Endothelial cell of umbilical vein (primary cell): ENCODE measurements at regions not wholly inside any gene's neighbourhood (a gene's known extent, or its start where the extent isn't known, plus 50 kb on each side); places are given as distances from the start of the nearest gene placed in this dataset.

Source experiments
- BruUV-seq: library from RNA; stranded (reverse); fragments of 400-500 nt; replicated peaks from 2 replicates; lab custom pipeline; 2021; lab: Mats Ljungman, UMichigan
- CTCF ChIA-PET: fragments of 300-600, 350-600 bp; sonication (Branson Sonifier 250); formaldehyde crosslinking; loops from one replicate; lab custom pipeline; 2021; ENCODE audit warnings: antibody characterized with exemption, inconsistent platforms; lab: Charles Lee
- POLR2A ChIA-PET: fragments of 300-600, 350-600 bp; sonication (Branson Sonifier 250); formaldehyde crosslinking; loops from one replicate; lab custom pipeline; 2021; ENCODE audit warnings: antibody characterized with exemption, inconsistent platforms; lab: Charles Lee
- DNase-seq: peaks from one replicate; pipeline ENCODE4 v3.0.0-alpha.2; 2011; ENCODE audit warnings: low read depth, low spot score
- FAIRE-seq: peaks from 2 replicates; lab custom pipeline; 2011; peaks lifted over from hg19 to GRCh38; lab: Jason Lieb, UNC
- H2AFZ ChIP-seq: 2 replicates; pipeline ENCODE4 v1.6.0; 2012; ENCODE audit warnings: low read depth, low read length, control low read depth, inconsistent platforms
- H3K27ac ChIP-seq: 2 replicates; pipeline ENCODE4 v1.5.1; 2011; ENCODE audit warnings: low read depth, mild to moderate bottlenecking, control low read depth, low read length, moderate library complexity; ENCODE audit not compliant: insufficient read depth
- H3K27me3 ChIP-seq, 2 experiments: 2 replicates each; pipeline versions ENCODE4 v1.6.0 to v1.6.1; 2011; ENCODE audit warnings: low read length in 2 of 2, mixed read lengths in 1 of 2; ENCODE audit not compliant: control insufficient read depth in 2 of 2, insufficient read depth in 2 of 2
- H3K36me3 ChIP-seq, 2 experiments: 2 replicates in 1 of 2; 3 replicates in 1 of 2; pipeline ENCODE4 v1.5.1; 2011; ENCODE audit warnings: low read length in 2 of 2, mild to moderate bottlenecking in 1 of 2, moderate library complexity in 1 of 2; ENCODE audit not compliant: control insufficient read depth in 2 of 2, insufficient read depth in 2 of 2; ENCODE audit errors: extremely low read depth in 1 of 2
- H3K4me1 ChIP-seq: 3 replicates; pipeline ENCODE4 v1.5.1; 2011; ENCODE audit warnings: mild to moderate bottlenecking, low read length; ENCODE audit not compliant: control insufficient read depth, insufficient read depth; ENCODE audit errors: extremely low read depth
- H3K4me2 ChIP-seq: 2 replicates; pipeline ENCODE4 v1.6.1; 2011; ENCODE audit warnings: low read length, control low read depth, mixed read lengths; ENCODE audit not compliant: insufficient read depth
- H3K4me3 ChIP-seq, 3 experiments: fragments of 200-600 bp in 1 of 3; sonication (generic), shearing (Covaris generic) in 1 of 3; replicated peaks in 1 of 3; 2 replicates each; pipeline ENCODE4 v1.5.1; 2011 to 2016; ENCODE audit warnings: control low read depth in 3 of 3, low read length in 3 of 3, mild to moderate bottlenecking in 2 of 3, inconsistent platforms in 1 of 3, low read depth in 1 of 3, moderate library complexity in 1 of 3; ENCODE audit not compliant: insufficient read depth in 1 of 3
- H3K79me2 ChIP-seq: 2 replicates; pipeline ENCODE4 v1.6.0; 2012; ENCODE audit warnings: low read length, inconsistent platforms; ENCODE audit not compliant: control insufficient read depth, insufficient read depth
- H3K9ac ChIP-seq: replicated peaks from 2 replicates; pipeline ENCODE3; 2011; ENCODE audit warnings: low read length, control low read depth; ENCODE audit not compliant: insufficient read depth; ENCODE audit errors: extremely low read depth
- H3K9me1 ChIP-seq: replicated peaks from 3 replicates; pipeline ENCODE4 v1.6.0; 2011; ENCODE audit warnings: mild to moderate bottlenecking, low read length; ENCODE audit not compliant: control insufficient read depth, insufficient read depth; ENCODE audit errors: extremely low read depth
- H3K9me3 ChIP-seq: replicated peaks from 2 replicates; pipeline ENCODE4 v1.5.1; 2012; ENCODE audit warnings: low read length, inconsistent platforms; ENCODE audit not compliant: control insufficient read depth, insufficient read depth
- H4K20me1 ChIP-seq: replicated peaks from 2 replicates; pipeline ENCODE3; 2011; ENCODE audit warnings: mild to moderate bottlenecking, low read length; ENCODE audit not compliant: control insufficient read depth, insufficient read depth; ENCODE audit errors: extremely low read depth
- CTCF ChIP-seq, 2 donors: IDR thresholded peaks; 1 replicate in 1 of 2; 2 replicates in 1 of 2; pipeline ENCODE4 v1.5.1; 2011; ENCODE audit warnings: low read length in 2 of 2, mild to moderate bottlenecking in 2 of 2, moderate library complexity in 2 of 2, control low read depth in 1 of 2, inconsistent platforms in 1 of 2, low read depth in 1 of 2; ENCODE audit not compliant: insufficient read depth in 1 of 2; ENCODE audit errors: extremely low read depth in 1 of 2
- EZH2 ChIP-seq: IDR thresholded peaks from 2 replicates; pipeline ENCODE4 v1.6.1; 2012; ENCODE audit warnings: borderline replicate concordance, low read depth, mild to moderate bottlenecking, moderate library complexity, low read length, inconsistent platforms; ENCODE audit not compliant: severe bottlenecking
- FOS ChIP-seq: IDR thresholded peaks from 2 replicates; pipeline ENCODE4 v1.6.1; 2011; ENCODE audit warnings: mild to moderate bottlenecking, low read length, moderate library complexity, borderline replicate concordance; ENCODE audit not compliant: insufficient read depth
- GATA2 ChIP-seq: IDR thresholded peaks from 2 replicates; pipeline ENCODE4 v1.7.0; 2011; ENCODE audit warnings: low read depth, mild to moderate bottlenecking, moderate library complexity, mixed read lengths, low read length; ENCODE audit not compliant: insufficient read length, insufficient read depth
- JUN ChIP-seq: IDR thresholded peaks from 2 replicates; pipeline ENCODE4 v1.6.1; 2011; ENCODE audit warnings: borderline replicate concordance, low read depth; ENCODE audit not compliant: insufficient read length, insufficient read depth
- MAX ChIP-seq: IDR thresholded peaks from 2 replicates; pipeline ENCODE4 v1.6.1; 2011; ENCODE audit not compliant: insufficient read depth, insufficient read length
- MYC ChIP-seq: IDR thresholded peaks from one replicate; pipeline ENCODE4 v1.6.1; 2011; ENCODE audit warnings: mild to moderate bottlenecking, low read depth, low read length
- POLR2A ChIP-seq: IDR thresholded peaks from 2 replicates; pipeline ENCODE4 v1.6.1; 2012; ENCODE audit warnings: low read depth, mild to moderate bottlenecking, control low read depth, low read length
- POLR2AphosphoS5 ChIP-seq: IDR thresholded peaks from 2 replicates; pipeline ENCODE4 v1.6.1; 2012; ENCODE audit warnings: low read depth, mild to moderate bottlenecking, control low read depth, low read length, moderate library complexity; ENCODE audit not compliant: insufficient read depth
- dilution Hi-C: fragments of 300-500 bp; cut with MboI; formaldehyde crosslinking; loops from one replicate; pipeline ENCODE4 v1.15.0; 2019; ENCODE audit warnings: low sequenced_read_pairs; ENCODE audit not compliant: extremely low pct_ligation_motif_present
- intact Hi-C: fragments of 100-400 bp; cut with micrococcal nuclease; formaldehyde crosslinking; loops from one replicate; pipeline ENCODE4 v1.10.0; 2022

GRCh38 chr4:25982962-25983361, 68.9 kb downstream of the SMIM20 start:
- H3K36me3 ChIP-seq = no peaks in the 10 kb centered on the region
- no peak overlapping the region for H3K4me3 ChIP-seq
- no peaks in the 10 kb centered on the region for H3K79me2 ChIP-seq
- no peaks in the 10 kb centered on the region for H3K9me3 ChIP-seq
- no peaks in the 10 kb centered on the region for H3K4me1 ChIP-seq
- no TSS peak for BruUV-seq
- H4K20me1 ChIP-seq = no peaks in the 10 kb centered on the region
- FAIRE-seq (no peak), DNase-seq (no peak)
- ChIA-PET CTCF (no interaction called here), POLR2A (no interaction called here)
- peaks cover 0 to 3% of the 10 kb centered on the region in 2 experiments for H3K27me3 ChIP-seq
- no peak overlapping the region for H3K27ac ChIP-seq
- dilution Hi-C loops = no loop called here
- H2AFZ ChIP-seq = no peak overlapping the region
- H3K9me1 ChIP-seq = no peaks in the 10 kb centered on the region
- intact Hi-C loops = loop anchor here (10.0 kb wide), 1 partner anchor 538 kb away; no protein-coding TSS in a partner anchor
- no peak overlapping the region for H3K4me2 ChIP-seq
- H3K9ac ChIP-seq = no peak overlapping the region
- TF ChIP-seq GATA2 (no peak), CTCF (IDR thresholded peaks at IDR 0.05; ENCODE audit: extremely low read depth in 1 of 2, insufficient read depth in 1 of 2, low read depth in 1 of 2, low read length in 2 of 2) (no peak), MAX (no peak), JUN (no peak), POLR2A (no peak)

- no peak for FAIRE-seq
- TF ChIP-seq POLR2AphosphoS5 = no peak
- no peak for TF ChIP-seq CTCF (IDR thresholded peaks at IDR 0.05; ENCODE audit: extremely low read depth in 1 of 2, insufficient read depth in 1 of 2, low read depth in 1 of 2, low read length in 2 of 2)
- TF ChIP-seq JUN = no peak
- no peak for TF ChIP-seq POLR2A
- TF ChIP-seq MAX = no peak
- no peak for TF ChIP-seq GATA2
- no peak for TF ChIP-seq MYC
- TF ChIP-seq EZH2 = no peak
- no peak for TF ChIP-seq FOS
- Histone ChIP-seq H3K36me3 (no peaks in the 10 kb centered on the region), H3K27me3 (peaks cover 0 to 3% of the 10 kb centered on the region in 2 experiments), H3K4me2 (no peak overlapping the region), H3K9me1 (no peaks in the 10 kb centered on the region), H3K4me1 (no peaks in the 10 kb centered on the region), H3K9me3 (no peaks in the 10 kb centered on the region), H3K27ac (no peak overlapping the region), H4K20me1 (no peaks in the 10 kb centered on the region), H3K79me2 (no peaks in the 10 kb centered on the region), H3K4me3 (no peak overlapping the region), H2AFZ (no peak overlapping the region), H3K9ac (no peak overlapping the region)
- dilution Hi-C loops (no loop called here), intact Hi-C loops (loop anchor here (10.0 kb wide), 1 partner anchor 539 kb away; no protein-coding TSS in a partner anchor)
- no TSS peak for BruUV-seq
- no peak for DNase-seq
- POLR2A ChIA-PET = no interaction called here
- CTCF ChIA-PET = no interaction called here
Observed at GRCh38 chr4:25984266-25984665, 70.2 kb downstream of the SMIM20 start.
